Activated T-helper 1 cell treated with anti-CD3 and anti-CD28 coated beads, Interleukin-12 subunit alpha, Interleukin-12 subunit beta, Interleukin-2, Interleukin-4 antibody, amounts not matched to agents 30 ng/mL and 10 ng/mL and 1 ng/mL, durations not matched to agents 14 hours and 24 hours and 36 hours (primary cell): ENCODE measurements at regions not wholly inside any gene's neighbourhood (a gene's known extent, or its start where the extent isn't known, plus 50 kb on each side); places are given as distances from the start of the nearest gene placed in this dataset.

Experiments used
- DNase-seq: peaks from one replicate; pipeline ENCODE4 v3.0.0; 2021; ENCODE audit warnings: low spot score
- H3K27ac Mint-ChIP-seq: one replicate; pipeline ENCODE4 v1.8.0; 2021; ENCODE audit warnings: mild to moderate bottlenecking, mixed read lengths
- H3K27me3 Mint-ChIP-seq: one replicate; pipeline ENCODE4 v1.8.0; 2022; ENCODE audit warnings: mild to moderate bottlenecking, moderate library complexity, mixed read lengths; ENCODE audit not compliant: insufficient read depth
- H3K36me3 Mint-ChIP-seq: one replicate; pipeline ENCODE4 v1.8.0; 2021; ENCODE audit warnings: low read depth, mixed read lengths
- H3K4me1 Mint-ChIP-seq: one replicate; pipeline ENCODE4 v1.8.0; 2021; ENCODE audit warnings: low read depth, mixed read lengths
- H3K4me3 Mint-ChIP-seq: one replicate; pipeline ENCODE4 v1.8.0; 2021; ENCODE audit warnings: mild to moderate bottlenecking, moderate library complexity, mixed read lengths
- H3K9me3 Mint-ChIP-seq: one replicate; pipeline ENCODE4 v1.8.0; 2021; ENCODE audit warnings: mixed read lengths
- intact Hi-C: fragments of 100-400 bp; cut with micrococcal nuclease; formaldehyde crosslinking; loops from one replicate; pipeline ENCODE4 v1.15.1; 2024

GRCh38 chr4:23144707-23145106 lies 452.0 kb downstream of the GBA3 start:
- H3K27ac Mint-ChIP-seq, result no peak overlapping the region
- no peak overlapping the region for H3K4me3 Mint-ChIP-seq
- intact Hi-C loops, result no loop called here
- no peaks in the 10 kb centered on the region for H3K4me1 Mint-ChIP-seq
- no peaks in the 10 kb centered on the region for H3K9me3 Mint-ChIP-seq
- no peak for DNase-seq
- no peaks in the 10 kb centered on the region for H3K27me3 Mint-ChIP-seq
- H3K36me3 Mint-ChIP-seq, result no peaks in the 10 kb centered on the region

DNA sequence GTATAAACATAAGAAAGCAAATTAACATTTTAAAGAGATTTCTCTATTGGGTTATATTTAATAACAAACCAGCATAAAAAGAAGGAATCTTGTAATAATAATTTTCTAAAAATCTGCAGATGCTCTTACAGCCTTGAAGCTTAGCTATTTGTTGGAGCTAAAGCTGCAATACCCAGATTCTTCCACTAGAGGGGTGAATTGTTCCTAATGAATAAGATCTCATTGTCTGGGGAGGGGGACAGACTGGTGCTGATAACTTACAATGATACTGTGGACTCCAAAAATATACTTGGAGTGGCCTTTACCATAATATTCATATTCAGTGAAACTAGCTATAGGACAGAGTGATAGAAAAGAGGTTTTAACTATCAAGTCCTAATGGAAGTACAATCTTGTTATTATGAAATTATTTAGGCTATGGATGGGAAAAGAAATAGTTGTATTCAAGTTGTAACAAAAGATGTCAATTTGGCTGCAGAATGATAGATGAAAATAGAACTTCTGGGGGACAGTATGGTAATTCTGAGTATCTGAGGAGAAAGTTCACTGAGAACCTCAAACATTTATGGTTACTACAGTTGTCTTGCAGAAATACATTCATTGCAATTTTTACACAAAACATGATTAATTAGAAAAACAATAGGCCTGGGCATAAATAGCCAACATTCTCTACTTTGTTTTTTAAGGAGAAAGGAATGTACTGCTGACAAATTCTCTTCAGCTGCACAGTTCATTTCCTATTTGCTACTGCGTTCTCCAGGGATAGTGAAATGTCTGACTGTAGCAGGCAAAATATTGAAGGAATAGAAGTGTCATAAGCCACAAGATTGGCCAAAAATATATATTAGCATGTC lies 443.3 kb downstream of the GBA3 start:
- no peak overlapping the region for H3K27ac Mint-ChIP-seq
- H3K4me1 Mint-ChIP-seq, result no peaks in the 10 kb centered on the region
- no peaks in the 10 kb centered on the region for H3K27me3 Mint-ChIP-seq
- H3K4me3 Mint-ChIP-seq, result no peak overlapping the region
- no peak for DNase-seq
- no peaks in the 10 kb centered on the region for H3K9me3 Mint-ChIP-seq
- intact Hi-C loops, result loop anchor here (5.0 kb wide), 1 partner anchor 476 kb away; no protein-coding TSS in a partner anchor
- H3K36me3 Mint-ChIP-seq, result no peaks in the 10 kb centered on the region

- intact Hi-C loops, result no loop called here
- no peak for DNase-seq
- Mint-ChIP-seq H3K4me3 (no peak overlapping the region), H3K27me3 (no peaks in the 10 kb centered on the region), H3K36me3 (no peaks in the 10 kb centered on the region), H3K4me1 (no peaks in the 10 kb centered on the region), H3K27ac (no peak overlapping the region), H3K9me3 (no peaks in the 10 kb centered on the region)
Observed at GRCh38 chr4:23134331-23134730, 441.6 kb downstream of the GBA3 start.

DNA sequence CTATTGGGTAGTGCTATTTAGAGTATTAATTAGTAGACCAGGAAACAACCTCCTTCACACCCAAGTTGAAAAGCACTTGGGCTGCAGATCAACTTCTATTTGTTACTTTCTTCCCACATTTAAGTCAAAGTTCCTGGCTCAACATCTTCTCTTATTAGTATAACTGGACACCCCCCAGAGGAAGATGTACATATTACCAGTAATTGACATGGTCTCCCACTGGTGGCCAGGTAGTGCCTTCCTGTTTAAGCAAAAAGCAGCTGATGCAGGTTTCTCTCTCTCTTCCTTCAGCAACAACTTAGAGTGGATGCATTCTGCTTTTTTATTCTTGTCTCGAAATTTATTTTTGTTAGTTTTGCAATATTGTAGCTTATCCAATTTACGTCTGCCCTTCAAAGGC lies 438.1 kb downstream of the GBA3 start:
- Mint-ChIP-seq H3K36me3 (no peaks in the 10 kb centered on the region), H3K27me3 (peaks cover 2% of the 10 kb centered on the region), H3K27ac (no peak overlapping the region), H3K4me1 (no peaks in the 10 kb centered on the region), H3K9me3 (no peaks in the 10 kb centered on the region), H3K4me3 (no peak overlapping the region)
- intact Hi-C loops, result no loop called here
- DNase-seq, result no peak

GRCh38 chr4:23125118-23125517 lies 432.4 kb downstream of the GBA3 start:
- Mint-ChIP-seq H3K27me3 (peaks cover 2% of the 10 kb centered on the region), H3K4me1 (no peaks in the 10 kb centered on the region), H3K9me3 (no peaks in the 10 kb centered on the region), H3K36me3 (no peaks in the 10 kb centered on the region), H3K27ac (no peak overlapping the region), H3K4me3 (no peak overlapping the region)
- intact Hi-C loops, result no loop called here
- DNase-seq, result no peak

- Mint-ChIP-seq H3K4me1 (no peaks in the 10 kb centered on the region), H3K4me3 (no peak overlapping the region), H3K9me3 (no peaks in the 10 kb centered on the region), H3K27ac (no peak overlapping the region), H3K36me3 (no peaks in the 10 kb centered on the region), H3K27me3 (no peaks in the 10 kb centered on the region)
- intact Hi-C loops, result no loop called here
- no peak for DNase-seq
Observed at GRCh38 chr4:23122666-23123400, 430.1 kb downstream of the GBA3 start.

DNA sequence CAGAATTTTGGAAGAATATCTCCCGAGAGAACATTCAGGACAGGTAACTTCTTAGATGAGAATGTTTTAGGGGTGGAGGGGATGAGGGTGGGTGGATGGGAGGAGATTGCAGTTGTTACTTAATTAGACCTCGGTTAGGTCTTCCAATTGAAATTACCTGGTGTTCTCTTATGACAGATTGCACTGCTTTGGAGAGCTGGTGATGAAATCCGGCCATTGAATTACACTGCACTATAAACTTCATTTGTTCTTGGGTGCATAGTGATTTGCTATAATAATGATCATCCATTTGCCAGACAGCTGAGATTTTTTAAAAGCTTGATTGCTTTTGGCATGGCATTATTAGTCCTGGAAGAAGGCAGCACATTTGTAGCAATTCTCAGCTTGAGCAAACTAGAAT lies 427.6 kb downstream of the GBA3 start:
- H3K27me3 Mint-ChIP-seq, result no peaks in the 10 kb centered on the region
- no peaks in the 10 kb centered on the region for H3K36me3 Mint-ChIP-seq
- intact Hi-C loops, result no loop called here
- DNase-seq, result no peak
- no peak overlapping the region for H3K27ac Mint-ChIP-seq
- no peaks in the 10 kb centered on the region for H3K4me1 Mint-ChIP-seq
- H3K9me3 Mint-ChIP-seq, result no peaks in the 10 kb centered on the region
- no peak overlapping the region for H3K4me3 Mint-ChIP-seq

DNA sequence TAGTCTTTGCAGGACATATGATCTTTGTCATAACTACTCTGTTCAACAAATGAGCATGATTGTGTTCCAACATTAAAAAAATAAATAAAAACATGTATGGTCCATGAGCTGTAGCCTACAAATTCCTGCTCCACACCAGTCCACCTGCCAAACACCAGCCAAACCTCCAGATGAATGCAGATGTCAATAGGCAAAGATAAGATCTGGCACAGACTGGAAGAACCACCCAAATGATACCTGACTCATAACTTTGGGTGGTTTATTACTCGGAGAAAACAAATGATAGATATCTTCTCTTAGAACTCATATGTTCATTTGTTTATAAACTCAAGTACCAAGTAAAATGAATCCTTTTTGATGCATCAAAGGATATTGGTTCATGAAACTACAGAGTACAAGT lies 425.1 kb downstream of the GBA3 start:
- H3K9me3 Mint-ChIP-seq, result no peaks in the 10 kb centered on the region
- intact Hi-C loops, result no loop called here
- no peaks in the 10 kb centered on the region for H3K27me3 Mint-ChIP-seq
- H3K36me3 Mint-ChIP-seq, result no peaks in the 10 kb centered on the region
- DNase-seq, result no peak
- H3K4me1 Mint-ChIP-seq, result no peaks in the 10 kb centered on the region
- no peak overlapping the region for H3K4me3 Mint-ChIP-seq
- no peak overlapping the region for H3K27ac Mint-ChIP-seq

GRCh38 chr4:23114538-23114937 lies 421.8 kb downstream of the GBA3 start:
- intact Hi-C loops, result no loop called here
- no peaks in the 10 kb centered on the region for H3K4me1 Mint-ChIP-seq
- peaks cover 3% of the 10 kb centered on the region for H3K27me3 Mint-ChIP-seq
- no peaks in the 10 kb centered on the region for H3K36me3 Mint-ChIP-seq
- H3K9me3 Mint-ChIP-seq, result no peaks in the 10 kb centered on the region
- H3K27ac Mint-ChIP-seq, result no peak overlapping the region
- no peak for DNase-seq
- no peak overlapping the region for H3K4me3 Mint-ChIP-seq

- Mint-ChIP-seq H3K27ac (no peak overlapping the region), H3K4me3 (no peak overlapping the region), H3K36me3 (no peaks in the 10 kb centered on the region), H3K27me3 (peaks cover 3% of the 10 kb centered on the region), H3K4me1 (no peaks in the 10 kb centered on the region), H3K9me3 (no peaks in the 10 kb centered on the region)
- intact Hi-C loops, result no loop called here
- DNase-seq, result no peak
Observed at GRCh38 chr4:23113104-23113503, 420.4 kb downstream of the GBA3 start.

DNA sequence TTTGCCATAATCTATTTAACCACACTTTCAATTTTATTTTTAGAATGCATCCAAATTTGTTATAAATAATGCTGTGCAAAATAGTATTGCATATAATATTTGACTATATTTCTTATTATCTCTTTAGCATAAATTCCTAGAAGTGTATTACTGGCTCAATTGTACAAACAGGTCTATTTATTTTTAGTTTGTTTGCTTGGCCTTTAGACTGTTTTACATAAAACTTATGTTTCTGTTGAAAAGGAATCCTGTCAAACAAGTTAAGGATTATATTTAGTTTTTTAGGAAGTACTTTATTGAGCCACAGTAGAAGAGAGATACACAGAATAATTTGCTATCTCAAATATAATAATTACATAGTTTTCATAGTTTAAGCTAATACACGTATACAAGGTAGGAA lies 413.8 kb downstream of the GBA3 start:
- no peaks in the 10 kb centered on the region for H3K36me3 Mint-ChIP-seq
- H3K4me3 Mint-ChIP-seq, result no peak overlapping the region
- intact Hi-C loops, result no loop called here
- peaks cover 3% of the 10 kb centered on the region for H3K27me3 Mint-ChIP-seq
- H3K4me1 Mint-ChIP-seq, result no peaks in the 10 kb centered on the region
- no peaks in the 10 kb centered on the region for H3K9me3 Mint-ChIP-seq
- DNase-seq, result no peak
- H3K27ac Mint-ChIP-seq, result no peak overlapping the region

GRCh38 chr4:23105759-23106370 lies 413.1 kb downstream of the GBA3 start:
- H3K27ac Mint-ChIP-seq, result no peak overlapping the region
- DNase-seq, result no peak
- H3K36me3 Mint-ChIP-seq, result no peaks in the 10 kb centered on the region
- peaks cover 2% of the 10 kb centered on the region for H3K27me3 Mint-ChIP-seq
- H3K4me1 Mint-ChIP-seq, result no peaks in the 10 kb centered on the region
- H3K4me3 Mint-ChIP-seq, result no peak overlapping the region
- H3K9me3 Mint-ChIP-seq, result no peaks in the 10 kb centered on the region
- intact Hi-C loops, result no loop called here

GRCh38 chr4:23097251-23097650 lies 404.5 kb downstream of the GBA3 start:
- Mint-ChIP-seq H3K27ac (no peak overlapping the region), H3K36me3 (no peaks in the 10 kb centered on the region), H3K9me3 (peaks cover 6% of the 10 kb centered on the region), H3K4me3 (no peak overlapping the region), H3K4me1 (no peaks in the 10 kb centered on the region), H3K27me3 (no peaks in the 10 kb centered on the region)
- intact Hi-C loops, result no loop called here
- DNase-seq, result no peak
